ENCODE measurements at regions not wholly inside any gene's neighbourhood (a gene's known extent, or its start where the extent isn't known, plus 50 kb on each side); places are given as distances from the start of the nearest gene placed in this dataset.

GRCh38 chr2:45182667-45183295 lies 173.5 kb upstream of the SIX2 start:
- Histone ChIP-seq H3K36me3 (ENCODE audit: control insufficient read depth in 2 of 2, insufficient read depth in 1 of 2, low read length in 2 of 2) (no peaks in the 10 kb centered on the region), H3K9me3 (ENCODE audit: control insufficient read depth, insufficient read depth, low read depth, low read length) (no peaks in the 10 kb centered on the region), H3K4me3 (ENCODE audit: low read depth, low read length) (no peak overlapping the region), H3K27ac (ENCODE audit: extremely low read depth, low read depth, low read length) (no peak overlapping the region), H3K4me1 (ENCODE audit: control insufficient read depth, insufficient read depth, low read length) (0 out of 2 replicates have a peak, but pooled peaks cover 2% of the 10 kb centered on the region)
- peak; percentile 35; the same call in 1 of the 2 replicates for TF ChIP-seq PRDM10 (tag by site-specific recombination; IDR thresholded peaks at IDR 0.05)
- no peak for TF ChIP-seq ZNF768 (tag by site-specific recombination; IDR thresholded peaks at IDR 0.05)
- ChIA-PET POLR2A (no interaction called here), CTCF (no interaction called here)

GRCh38 chr2:45180779-45181178 lies 171.5 kb upstream of the SIX2 start:
- no peaks in the 10 kb centered on the region for H3K36me3 ChIP-seq (ENCODE audit: control insufficient read depth in 2 of 2, insufficient read depth in 1 of 2, low read length in 2 of 2)
- ChIA-PET POLR2A (no interaction called here), CTCF (no interaction called here)
- 0 out of 2 replicates have a peak, but pooled peaks cover 2% of the 10 kb centered on the region for H3K4me1 ChIP-seq (ENCODE audit: control insufficient read depth, insufficient read depth, low read length)
- no peak overlapping the region for H3K4me3 ChIP-seq (ENCODE audit: low read depth, low read length)
- H3K9me3 ChIP-seq (ENCODE audit: control insufficient read depth, insufficient read depth, low read depth, low read length): no peaks in the 10 kb centered on the region
- TF ChIP-seq ZSCAN30 (tag by site-specific recombination; IDR thresholded peaks at IDR 0.05) (no peak), MEIS1 (CRISPR knock-in tag; IDR thresholded peaks at IDR 0.05; ENCODE audit: borderline replicate concordance) (no peak), ZNF610 (tag by site-specific recombination; IDR thresholded peaks at IDR 0.05; ENCODE audit: borderline replicate concordance) (no peak), ZNF157 (tag by site-specific recombination; IDR thresholded peaks at IDR 0.05) (no peak), PBX3 (CRISPR knock-in tag; IDR thresholded peaks at IDR 0.05) (no peak), ZNF174 (tag by site-specific recombination; IDR thresholded peaks at IDR 0.05) (no peak), ZNF114 (tag by site-specific recombination; IDR thresholded peaks at IDR 0.05) (no peak), YY2 (tag by site-specific recombination; IDR thresholded peaks at IDR 0.05) (no peak), ZNF274 (IDR thresholded peaks at IDR 0.05; ENCODE audit: low read length) (no peak), ZNF274 (tag by site-specific recombination; IDR thresholded peaks at IDR 0.05; ENCODE audit: borderline replicate concordance) (no peak), ZNF138 (tag by site-specific recombination; IDR thresholded peaks at IDR 0.05; ENCODE audit: borderline replicate concordance) (no peak), ZBTB48 (tag by site-specific recombination; IDR thresholded peaks at IDR 0.05) (no peak), ZNF391 (tag by site-specific recombination; IDR thresholded peaks at IDR 0.05; ENCODE audit: borderline replicate concordance, low read depth) (no peak), TSHZ1 (tag by site-specific recombination; IDR thresholded peaks at IDR 0.05; ENCODE audit: borderline replicate concordance) (no peak)
- no peak overlapping the region for H3K27ac ChIP-seq (ENCODE audit: extremely low read depth, low read depth, low read length)
